Epidermal melanocyte (primary cell): ENCODE measurements at regions not wholly inside any gene's neighbourhood (a gene's known extent, or its start where the extent isn't known, plus 50 kb on each side); places are given as distances from the start of the nearest gene placed in this dataset.

Experiments used
- DNase-seq: peaks from one replicate; pipeline ENCODE4 v3.0.0; 2011; ENCODE audit warnings: low spot score; ENCODE audit not compliant: insufficient read length

DNA sequence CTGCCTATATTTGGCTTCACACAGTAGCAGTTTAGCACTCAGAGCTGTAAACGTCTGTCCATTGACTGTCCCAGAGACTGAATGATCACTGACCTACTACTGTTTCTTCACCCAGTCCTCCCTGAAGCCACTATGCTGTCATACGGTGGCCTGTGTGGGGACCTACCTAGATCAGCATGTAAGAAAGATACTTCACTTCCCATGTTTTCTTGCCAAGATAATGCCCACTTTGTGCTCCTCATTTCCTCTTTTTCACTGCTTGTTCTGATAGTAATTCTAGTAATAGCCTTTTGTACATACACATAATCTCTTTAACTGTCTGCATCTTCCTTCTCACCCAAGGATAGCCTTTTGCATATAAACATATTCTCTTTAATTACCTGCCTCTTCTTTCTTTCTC lies 109.9 kb upstream of the TIAM2 start:
- DNase-seq: no peak

DNA sequence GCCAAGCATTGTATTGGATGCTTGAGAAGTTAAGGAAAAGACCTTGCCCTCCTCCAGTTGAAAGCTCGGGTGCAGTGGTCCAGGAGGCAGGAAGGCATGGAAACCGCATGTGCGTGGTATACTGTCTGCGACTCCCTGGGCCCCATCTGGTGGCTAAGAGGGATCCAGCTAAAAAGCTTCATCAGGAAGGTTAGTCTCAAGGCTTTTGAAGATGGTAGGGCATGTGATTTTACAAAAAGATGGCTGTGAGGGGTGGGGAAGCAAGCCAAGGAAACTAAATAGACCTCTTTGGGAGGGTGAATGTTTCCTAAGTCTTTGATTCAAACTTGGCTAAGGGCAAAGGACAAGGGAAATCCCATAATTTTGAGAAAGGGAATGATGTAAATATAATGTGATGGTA lies 109.1 kb upstream of the TIAM2 start:
- DNase-seq: no peak

DNA sequence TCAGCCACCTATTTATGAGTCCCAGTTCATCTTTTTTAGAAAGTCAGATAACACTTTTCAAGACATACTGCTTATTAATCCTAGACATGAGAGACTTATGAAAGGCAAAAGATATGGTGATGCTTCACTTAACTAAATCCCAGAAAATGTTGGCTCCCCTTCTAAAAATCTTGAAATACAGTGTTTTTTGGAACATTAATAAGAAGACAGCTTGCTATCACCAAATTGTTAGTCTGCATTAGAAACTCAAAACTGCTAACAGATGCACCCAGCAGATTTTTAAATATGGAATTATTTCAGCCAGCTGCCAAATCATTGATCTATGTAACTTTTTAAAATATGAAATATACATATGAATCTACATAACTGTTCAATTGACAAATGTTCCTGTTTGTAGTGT lies 108.6 kb upstream of the TIAM2 start:
- DNase-seq: no peak

DNA sequence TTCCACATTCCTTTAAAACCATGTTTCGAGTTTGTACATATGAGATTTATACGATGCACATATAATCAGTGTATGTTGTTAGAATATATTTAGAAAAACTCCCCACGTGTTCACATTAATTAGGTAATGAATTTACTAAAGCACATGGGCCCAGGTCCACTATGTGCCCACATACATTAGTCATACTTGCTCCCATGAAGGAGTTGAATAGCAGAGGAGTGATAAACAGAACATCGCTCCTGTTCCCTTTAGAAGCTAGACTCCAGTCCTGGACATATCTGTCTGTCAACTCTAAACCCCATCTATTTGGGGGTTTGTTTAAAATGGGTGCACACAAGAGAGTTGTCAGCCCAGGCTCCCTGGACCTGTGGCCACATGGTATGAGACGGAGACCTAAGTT lies 108.1 kb upstream of the TIAM2 start:
- DNase-seq: no peak

DNA sequence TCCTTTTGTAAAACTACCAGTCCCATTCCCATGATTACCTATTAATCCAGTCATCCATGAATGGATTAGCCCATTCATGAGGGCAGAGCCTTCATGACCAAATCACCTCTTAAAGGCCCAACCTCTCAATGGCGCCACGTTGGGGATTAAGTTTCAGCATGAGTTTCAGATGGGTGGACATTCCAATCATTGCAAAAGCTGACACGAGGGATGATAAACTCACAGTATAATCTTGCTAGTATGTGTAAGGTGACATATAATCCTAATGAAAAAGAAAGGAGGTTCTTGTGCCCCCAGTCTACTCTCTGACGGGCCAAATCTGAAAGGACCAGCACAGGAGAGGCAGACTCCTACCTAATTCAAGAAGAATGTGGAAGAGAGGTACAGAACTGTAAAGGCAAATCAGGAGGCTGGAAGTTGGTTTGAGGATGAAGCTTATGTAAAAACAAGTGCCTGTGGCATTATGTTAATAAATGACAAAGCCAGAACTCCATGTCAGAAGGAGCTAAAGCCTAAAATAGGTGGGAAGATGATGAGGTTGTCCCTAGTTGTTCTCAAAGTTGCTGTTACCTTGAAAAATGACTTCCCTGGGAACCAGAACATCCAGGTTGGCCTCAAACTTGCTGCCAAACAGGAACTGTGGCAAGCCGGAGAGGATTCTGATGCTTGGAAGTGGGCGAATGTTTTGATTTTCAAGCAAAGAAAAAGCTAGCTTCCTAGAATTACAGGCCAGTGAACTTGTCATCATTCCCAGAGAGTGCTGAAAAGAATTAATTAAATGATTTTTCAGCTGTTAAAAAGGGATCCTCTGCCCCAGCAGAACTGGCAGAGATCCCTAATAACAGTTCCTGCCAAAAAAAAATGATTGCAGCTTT lies 106.5 kb upstream of the TIAM2 start:
- no peak for DNase-seq

DNA sequence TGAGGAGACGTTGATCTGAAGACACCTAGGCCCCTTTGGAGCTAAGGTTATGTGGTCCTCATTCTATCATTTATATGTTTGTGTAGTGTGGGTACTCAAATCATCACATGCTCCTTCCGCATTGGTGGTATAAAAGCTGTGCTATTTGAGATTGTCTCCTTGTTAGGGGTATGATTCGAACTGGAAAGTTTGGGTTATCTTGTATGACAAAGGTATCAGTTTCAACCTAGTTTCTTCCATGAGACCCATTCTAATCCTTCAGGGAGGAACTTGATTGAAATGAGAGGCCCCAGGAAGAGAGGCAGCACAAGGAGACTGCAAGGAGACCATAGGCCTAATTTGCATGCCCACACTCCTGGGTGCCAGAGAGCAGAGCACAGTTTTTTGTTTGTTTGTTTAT lies 104.2 kb upstream of the TIAM2 start:
- DNase-seq: no peak

DNA sequence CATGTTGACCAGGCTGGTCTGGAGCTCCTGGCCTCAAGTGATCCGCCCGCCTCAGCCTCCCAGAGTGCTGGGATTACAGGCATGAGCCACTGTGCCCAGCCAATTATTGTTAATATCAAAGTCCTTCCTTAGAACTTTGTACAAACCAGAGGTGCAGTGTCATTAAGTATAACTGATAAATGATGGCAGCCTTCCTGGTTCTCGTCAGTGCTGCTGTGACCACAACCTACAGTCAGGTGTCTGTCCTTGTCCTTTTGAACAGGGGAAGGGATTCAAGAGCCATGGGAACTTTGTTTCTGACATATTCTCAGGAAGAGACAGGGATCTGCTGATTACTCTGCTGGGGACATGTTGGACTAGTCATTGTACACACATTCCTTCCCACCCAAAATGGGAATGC lies 103.2 kb upstream of the TIAM2 start:
- DNase-seq: no peak

DNA sequence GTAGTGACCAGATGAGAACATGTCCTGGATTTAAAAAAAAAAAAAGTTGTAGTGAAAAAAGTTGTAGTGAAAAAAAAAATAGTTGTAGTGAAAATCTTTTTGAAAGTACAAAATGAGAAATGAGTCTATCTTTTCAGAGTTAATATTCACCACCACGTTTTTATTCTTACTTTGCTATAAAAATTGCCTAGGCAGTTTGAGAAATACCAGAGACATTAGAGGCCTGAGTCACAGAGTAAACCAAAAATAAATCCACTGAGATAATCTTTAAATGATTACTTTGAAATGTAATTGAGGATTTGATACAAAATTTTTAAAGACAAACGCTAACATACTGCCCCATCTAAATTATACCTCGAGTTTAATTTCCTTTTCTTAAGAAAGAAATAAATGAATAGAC lies 101.2 kb upstream of the TIAM2 start:
- DNase-seq: no peak

DNA sequence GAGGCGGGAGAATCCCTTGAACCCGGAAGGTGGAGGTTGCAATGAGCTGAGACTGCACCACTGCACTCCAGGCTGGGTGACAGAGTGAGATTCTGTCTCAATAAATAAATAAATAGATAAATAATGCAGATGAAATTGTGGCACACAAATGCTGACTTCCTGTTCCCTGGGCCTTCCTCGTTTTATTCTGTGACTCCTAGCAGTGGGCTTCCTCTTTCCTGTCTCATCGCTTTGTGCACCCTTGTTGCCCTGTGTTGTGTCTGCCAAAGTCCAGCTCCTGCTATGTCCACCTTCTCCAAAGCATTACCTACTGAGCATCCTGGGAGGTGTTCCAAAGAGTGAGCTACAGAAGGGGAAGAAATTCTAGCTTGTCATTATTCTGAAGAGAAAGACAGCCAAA lies 100.2 kb upstream of the TIAM2 start:
- DNase-seq: no peak

DNA sequence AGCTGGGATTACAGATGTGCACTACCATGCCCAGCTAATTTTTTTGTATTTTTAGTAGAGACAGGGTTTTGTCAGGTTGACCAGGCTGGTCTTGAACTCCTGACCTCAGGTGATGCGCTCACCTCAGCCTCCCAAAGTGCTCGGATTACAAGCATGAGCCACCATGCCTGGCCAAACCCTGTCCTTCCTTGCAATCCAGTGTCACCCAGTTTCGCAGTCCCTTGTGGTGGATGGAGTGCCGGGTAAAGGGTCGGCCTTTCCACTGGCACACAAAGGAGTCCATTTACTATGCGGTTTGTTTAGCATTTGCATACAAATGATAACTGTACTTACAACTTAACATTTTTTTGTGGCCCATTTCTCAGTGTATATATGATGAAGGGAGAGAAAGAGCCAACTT lies 99.3 kb upstream of the TIAM2 start:
- DNase-seq: no peak

DNA sequence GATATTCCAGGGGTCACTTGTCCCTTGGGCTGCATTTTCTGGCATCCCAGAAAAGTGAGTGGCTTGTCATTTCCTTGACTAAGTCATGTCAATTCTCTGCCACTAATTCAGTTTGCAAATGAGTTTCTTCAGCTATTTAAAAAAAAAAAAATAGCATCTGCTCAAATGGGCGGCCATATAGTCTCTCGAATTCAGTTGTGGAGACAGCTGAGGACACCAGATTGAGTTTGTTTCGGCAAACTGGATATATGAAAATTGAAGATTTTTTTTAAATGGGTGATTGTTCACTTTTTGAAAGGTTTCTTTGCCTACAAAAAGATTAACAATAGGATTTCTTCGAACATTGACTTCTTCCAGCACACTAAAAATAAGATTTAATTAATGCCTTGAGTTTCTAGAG lies 96.3 kb upstream of the TIAM2 start:
- DNase-seq: no peak

DNA sequence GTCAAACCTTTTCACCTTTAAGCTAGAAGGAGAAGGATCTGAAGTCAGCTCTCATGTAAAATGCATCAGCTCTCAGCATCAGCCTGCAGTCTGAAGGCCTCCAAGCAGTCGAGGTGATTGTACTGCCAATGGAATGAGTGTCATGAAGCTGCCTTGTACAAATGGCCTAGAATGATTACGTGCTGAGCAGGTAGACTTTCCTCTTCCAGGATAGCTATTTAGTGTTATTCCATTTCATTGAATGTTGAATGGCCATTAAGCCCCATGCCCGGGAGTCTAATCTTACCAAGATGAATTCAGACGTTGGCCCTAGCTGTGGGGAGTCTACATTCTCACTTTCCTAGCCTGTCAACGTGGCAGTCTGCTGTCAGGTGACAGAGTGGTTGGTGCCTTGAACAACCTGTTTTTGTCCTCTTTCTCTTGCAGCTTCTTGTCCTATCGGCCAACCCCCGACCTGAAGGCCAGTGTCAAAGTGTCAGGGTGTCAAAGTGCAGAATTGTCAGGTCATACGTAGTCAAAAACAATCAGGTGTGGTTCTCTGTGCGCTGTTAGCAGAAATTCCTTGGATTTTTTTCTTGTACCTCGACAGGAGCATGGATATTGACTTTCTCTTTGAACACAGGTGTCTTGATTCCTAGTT lies 95.2 kb upstream of the TIAM2 start:
- DNase-seq: no peak

DNA sequence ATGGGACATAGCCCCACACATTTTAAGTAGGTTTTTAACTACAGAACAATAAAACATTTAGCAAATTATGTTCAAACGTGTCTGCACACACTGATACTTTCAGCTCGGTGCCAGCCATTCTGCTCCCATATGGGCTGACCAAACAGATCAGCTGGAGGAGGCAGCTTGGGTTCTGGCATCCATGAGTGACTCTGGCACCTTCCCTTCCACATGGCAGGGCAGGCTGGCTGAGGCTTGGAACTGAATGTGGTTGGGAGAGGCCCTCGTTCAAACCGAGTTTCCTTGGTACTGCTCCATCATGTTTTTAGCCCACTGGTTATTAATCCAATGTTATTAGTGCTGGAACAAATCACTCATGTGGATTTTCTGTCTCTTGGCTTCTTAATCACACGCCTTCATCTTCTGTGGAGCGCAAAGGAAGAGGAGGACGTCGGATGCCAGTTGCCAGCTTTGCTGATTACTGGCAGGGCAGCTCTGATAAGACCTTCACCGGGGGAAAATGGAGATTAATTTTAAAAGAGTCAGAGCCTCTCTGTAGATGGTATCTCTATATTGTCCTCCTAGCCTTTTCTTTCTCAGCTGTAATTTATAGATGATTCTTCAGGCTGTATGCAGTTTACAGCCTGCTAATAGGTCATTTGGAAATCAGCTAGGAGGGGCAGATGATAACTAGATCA lies 93.1 kb upstream of the TIAM2 start:
- DNase-seq: no peak

DNA sequence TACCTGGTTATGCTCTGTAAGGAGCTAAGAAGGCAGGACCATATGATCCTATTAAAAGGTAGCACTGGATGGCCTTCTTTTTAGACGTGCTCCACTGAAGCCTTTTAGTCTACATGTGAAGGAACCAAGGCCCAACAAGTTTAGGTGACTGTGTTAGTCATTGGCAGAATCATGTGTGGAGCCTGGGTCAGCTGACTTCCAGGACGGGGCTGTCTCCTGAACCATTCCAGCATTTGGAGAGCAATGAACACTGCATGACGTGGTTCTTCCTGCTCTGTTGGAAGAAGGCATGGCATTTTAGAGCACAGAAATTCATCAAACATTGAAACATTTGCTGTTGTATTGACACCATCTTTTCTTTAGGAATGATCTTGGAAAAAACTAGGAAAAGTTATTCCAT lies 87.8 kb upstream of the TIAM2 start:
- no peak for DNase-seq

DNA sequence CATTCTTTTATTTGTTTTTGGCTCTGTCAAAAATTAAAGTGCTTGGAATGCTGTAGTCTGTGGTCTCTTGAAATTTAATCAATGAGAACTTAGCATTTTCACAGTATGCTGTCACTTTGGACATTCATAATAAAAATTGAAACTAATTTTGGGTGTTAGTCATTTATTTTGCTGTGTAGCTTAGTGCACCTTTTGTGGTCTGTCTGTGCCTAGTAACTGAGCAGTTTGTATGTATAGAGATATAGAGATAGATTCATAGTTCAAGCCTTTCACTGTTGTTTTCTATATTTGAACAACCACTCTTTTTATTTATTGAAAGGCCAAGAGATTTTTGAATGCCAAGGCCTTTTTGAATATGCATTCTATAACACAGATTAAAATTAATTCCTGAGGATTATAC lies 86.4 kb upstream of the TIAM2 start:
- no peak for DNase-seq

DNA sequence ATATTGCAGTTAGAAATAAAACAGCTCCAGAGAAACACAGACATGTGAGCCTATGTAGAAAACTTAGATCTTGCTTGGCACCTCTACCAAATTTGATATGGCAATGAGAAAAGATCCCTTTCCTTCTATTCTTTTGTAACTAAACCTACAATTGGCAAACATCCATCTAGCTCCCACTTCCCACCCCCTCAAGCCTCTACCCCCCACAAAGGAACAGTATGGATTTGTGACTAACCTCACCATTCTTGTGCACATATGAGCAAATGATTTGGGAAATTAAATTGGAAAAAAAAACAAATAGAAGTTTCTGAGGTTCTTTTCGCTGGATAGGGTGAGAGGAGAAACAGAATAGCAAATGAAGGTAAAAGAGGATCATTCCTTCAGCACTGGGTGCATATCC lies 85.8 kb upstream of the TIAM2 start:
- DNase-seq: no peak

DNA sequence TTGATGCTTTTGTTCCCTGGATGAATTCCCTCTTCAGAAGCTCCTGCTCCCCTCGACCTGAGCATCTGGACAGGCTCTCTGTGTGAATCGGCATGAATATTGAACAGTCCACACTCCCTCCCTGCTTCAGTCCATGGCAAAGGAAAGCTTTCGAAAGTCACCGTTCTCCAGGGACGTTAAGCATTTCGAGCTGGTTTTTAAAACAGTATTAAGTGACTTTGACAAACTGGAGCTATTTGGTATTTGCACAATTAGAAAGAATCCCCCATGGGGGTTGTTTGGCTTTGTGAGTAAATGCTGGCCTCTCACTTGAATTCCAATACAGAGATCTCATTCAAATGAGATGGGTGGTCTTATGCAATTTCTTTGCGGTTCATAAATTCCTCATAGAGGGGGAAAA lies 85.3 kb upstream of the TIAM2 start:
- no peak for DNase-seq

DNA sequence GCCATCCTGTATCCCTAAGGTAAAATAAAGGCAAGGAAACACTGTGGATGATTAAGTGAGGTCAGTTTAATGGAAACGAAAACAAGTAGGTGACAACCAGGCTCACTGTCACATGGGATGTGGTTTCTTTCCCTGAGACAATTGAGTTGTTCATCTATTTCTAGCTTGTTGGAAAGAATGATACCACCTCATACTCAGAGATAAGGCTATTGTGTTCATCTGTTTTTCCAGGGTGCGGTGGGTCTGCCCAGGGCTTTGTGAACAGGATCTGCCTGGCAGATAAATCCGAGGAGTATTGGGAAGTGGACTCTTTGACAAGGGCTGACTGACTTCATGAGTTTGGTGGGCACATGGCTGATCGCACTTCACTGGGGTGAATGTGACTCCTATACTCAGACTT lies 80.8 kb upstream of the TIAM2 start:
- DNase-seq: no peak

DNA sequence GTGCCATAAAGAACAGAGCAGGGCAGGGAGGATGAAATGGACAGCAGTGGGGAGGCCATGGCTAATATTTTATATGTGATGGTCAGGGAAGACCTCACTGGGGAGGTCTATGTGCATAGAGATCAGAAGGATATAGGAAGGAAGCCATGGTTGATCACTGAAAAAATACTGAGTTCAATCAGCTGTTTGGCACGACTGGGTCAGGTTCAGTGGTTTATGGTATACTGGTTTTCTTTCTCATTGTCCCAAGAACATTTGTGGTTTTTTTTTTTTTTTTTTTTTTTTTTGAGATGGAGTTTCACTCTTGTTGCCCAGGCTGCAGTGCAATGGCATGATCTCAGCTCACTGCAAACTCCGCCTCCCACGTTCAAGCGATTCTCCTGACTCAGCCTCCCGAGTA lies 78.3 kb upstream of the TIAM2 start:
- DNase-seq: no peak

DNA sequence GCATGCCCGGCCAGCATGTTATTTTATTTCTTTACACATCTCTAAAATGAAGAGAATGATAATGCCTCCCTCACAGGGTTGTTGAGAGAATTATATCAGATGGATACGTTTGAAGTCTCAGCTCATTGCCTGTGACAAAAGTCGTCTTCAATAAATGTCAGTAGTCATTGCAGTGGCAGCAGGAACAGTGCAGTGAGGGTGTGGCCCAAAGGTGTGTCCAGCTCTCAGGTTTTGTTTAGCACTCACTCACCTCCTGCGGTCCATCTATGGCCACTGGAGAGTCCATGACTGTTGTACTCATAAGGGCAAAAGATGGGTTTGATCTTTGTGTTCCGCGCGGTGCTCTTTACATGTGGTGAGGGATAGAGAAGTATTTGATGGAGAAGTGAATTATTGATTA lies 77.2 kb upstream of the TIAM2 start:
- DNase-seq: no peak

DNA sequence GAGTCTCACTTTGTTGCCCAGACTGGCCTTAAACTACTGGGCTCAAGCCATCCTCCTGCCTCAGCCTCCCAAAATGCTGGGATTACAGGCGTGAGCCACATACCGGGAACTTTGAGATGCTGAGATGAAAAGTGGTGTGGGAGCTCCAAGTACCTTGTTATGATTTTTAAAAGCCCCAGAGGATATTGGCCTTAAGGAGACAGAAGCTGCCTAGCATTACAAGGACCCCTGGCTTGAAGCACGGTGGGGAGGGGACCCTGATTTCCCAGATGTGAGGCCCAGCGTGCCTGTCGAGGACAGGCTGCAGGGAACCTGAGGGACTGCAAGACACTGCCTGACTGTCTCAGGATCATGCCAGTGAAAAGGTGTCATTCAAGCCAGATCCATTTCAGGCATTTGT lies 75.3 kb upstream of the TIAM2 start:
- no peak for DNase-seq

DNA sequence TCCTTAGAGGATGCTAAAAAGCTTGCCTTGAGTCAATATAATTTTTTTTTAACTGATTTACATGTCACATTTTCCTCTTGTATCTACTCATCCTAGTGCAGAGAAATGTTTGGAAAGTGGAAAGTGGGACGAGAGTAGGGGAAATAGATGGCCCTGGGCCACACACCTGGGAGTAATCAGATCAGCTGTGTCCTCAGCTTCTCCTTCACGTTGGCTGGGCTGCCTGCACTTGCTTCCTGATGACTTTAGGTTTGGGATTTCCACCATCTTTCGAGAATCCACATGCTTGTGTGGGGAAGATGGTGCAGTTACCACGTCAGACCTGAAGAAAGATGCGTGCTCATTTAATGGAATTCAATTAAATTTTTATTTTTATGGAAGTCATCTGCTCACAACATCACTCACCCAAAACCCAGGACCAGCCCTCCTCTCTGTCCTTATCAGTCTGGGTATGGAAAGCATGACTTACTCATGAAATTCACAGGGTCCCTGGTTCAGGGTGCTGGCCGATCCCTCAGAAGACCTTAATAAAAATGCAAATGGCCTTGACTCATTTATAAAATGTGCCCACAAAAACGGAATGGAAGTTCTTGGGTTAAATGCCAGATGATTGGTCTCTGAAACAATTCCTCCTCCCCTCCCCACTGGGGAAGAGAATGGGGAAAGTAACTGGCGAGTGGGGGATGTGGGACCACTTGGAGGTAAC lies 74.5 kb upstream of the TIAM2 start:
- no peak for DNase-seq
